ENCODE measurements at regions not wholly inside any gene's neighbourhood (a gene's known extent, or its start where the extent isn't known, plus 50 kb on each side); places are given as distances from the start of the nearest gene placed in this dataset.

GRCh38 chr4:184898793-184899192, 73.0 kb upstream of the ACSL1 start:
- TF ChIP-seq POLR2A (IDR thresholded peaks at IDR 0.05) = no peak
- TF ChIP-seq, protein P1, sequence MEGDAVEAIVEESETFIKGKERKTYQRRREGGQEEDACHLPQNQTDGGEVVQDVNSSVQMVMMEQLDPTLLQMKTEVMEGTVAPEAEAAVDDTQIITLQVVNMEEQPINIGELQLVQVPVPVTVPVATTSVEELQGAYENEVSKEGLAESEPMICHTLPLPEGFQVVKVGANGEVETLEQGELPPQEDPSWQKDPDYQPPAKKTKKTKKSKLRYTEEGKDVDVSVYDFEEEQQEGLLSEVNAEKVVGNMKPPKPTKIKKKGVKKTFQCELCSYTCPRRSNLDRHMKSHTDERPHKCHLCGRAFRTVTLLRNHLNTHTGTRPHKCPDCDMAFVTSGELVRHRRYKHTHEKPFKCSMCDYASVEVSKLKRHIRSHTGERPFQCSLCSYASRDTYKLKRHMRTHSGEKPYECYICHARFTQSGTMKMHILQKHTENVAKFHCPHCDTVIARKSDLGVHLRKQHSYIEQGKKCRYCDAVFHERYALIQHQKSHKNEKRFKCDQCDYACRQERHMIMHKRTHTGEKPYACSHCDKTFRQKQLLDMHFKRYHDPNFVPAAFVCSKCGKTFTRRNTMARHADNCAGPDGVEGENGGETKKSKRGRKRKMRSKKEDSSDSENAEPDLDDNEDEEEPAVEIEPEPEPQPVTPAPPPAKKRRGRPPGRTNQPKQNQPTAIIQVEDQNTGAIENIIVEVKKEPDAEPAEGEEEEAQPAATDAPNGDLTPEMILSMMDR (IDR thresholded peaks at IDR 0.05) = no peak
